Upper lobe of left lung (tissue), 6 donors: ENCODE measurements at regions not wholly inside any gene's neighbourhood (a gene's known extent, or its start where the extent isn't known, plus 50 kb on each side); places are given as distances from the start of the nearest gene placed in this dataset.

Source experiments
- ATAC-seq, 2 donors: fragments of 200-7000 bp; cut with Tn5 transposase; one replicate each; pipeline ENCODE4 v1.9.1; 2022; ENCODE audit warnings: mild to moderate bottlenecking in 2 of 2, moderate library complexity in 2 of 2; ENCODE audit not compliant: low FRiP score in 2 of 2
- DNase-seq, 2 donors: peaks; one replicate each; pipeline ENCODE4 v3.0.0-alpha.2; 2019 to 2020
- H3K27ac ChIP-seq, 4 donors: fragments of 200-600 bp; sonication (generic); one replicate each; pipeline ENCODE4 v1.5.1; 2016 to 2019
- H3K27me3 ChIP-seq, 4 donors: fragments of 200-600 bp; sonication (generic); one replicate each; pipeline ENCODE4 v1.5.1; 2017 to 2019
- H3K36me3 ChIP-seq, 4 donors: fragments of 200-600 bp; sonication (generic); one replicate each; pipeline ENCODE4 v1.5.1; 2016 to 2019
- H3K4me1 ChIP-seq, 4 donors: fragments of 200-600 bp; sonication (generic); one replicate each; pipeline ENCODE4 v1.5.1; 2018 to 2019
- H3K4me3 ChIP-seq, 4 donors: fragments of 200-600 bp; sonication (generic); one replicate each; pipeline ENCODE4 v1.5.1; 2017 to 2019; ENCODE audit warnings: mild to moderate bottlenecking in 2 of 4, moderate library complexity in 1 of 4
- H3K9me3 ChIP-seq, 4 donors: fragments of 200-600 bp; sonication (generic); one replicate each; pipeline ENCODE4 v1.5.1; 2018 to 2019
- EP300 ChIP-seq, 4 donors: sonication (generic); formaldehyde crosslinking; IDR thresholded peaks; one replicate each; pipeline ENCODE4 v1.5.1; 2017; ENCODE audit warnings: antibody characterized with exemption in 4 of 4, control low read depth in 2 of 4
- POLR2A ChIP-seq, 4 donors: fragments of 450-650 bp; IDR thresholded peaks; one replicate each; pipeline ENCODE4 v1.5.1; 2016 to 2017; ENCODE audit warnings: antibody characterized with exemption in 4 of 4, mild to moderate bottlenecking in 2 of 4
- POLR2AphosphoS5 ChIP-seq, 2 donors: sonication (generic); formaldehyde crosslinking; IDR thresholded peaks; one replicate each; pipeline ENCODE4 v1.5.1; 2017; ENCODE audit warnings: antibody characterized with exemption in 2 of 2
- WGBS, 2 donors: methylation state at CpG; one replicate each; pipeline ENCODE4 v1.1.5; 2017 to 2018; 5-methylcytosine and 5-hydroxymethylcytosine counted together
- TF ChIP-seq, protein P1 (sequence below), 6 experiments: fragments of 450-650 bp in 4 of 6; fragments of 200-600 bp in 2 of 6; sonication (generic) in 2 of 6; IDR thresholded peaks; one replicate each; pipeline ENCODE4 v1.5.1; 2016 to 2019; ENCODE audit warnings: antibody characterized with exemption in 6 of 6
- donor health status: DM: no; HTN: no; CAD: no; lungs with moderate emphysema.
- donor health status: DM: no; HTN: yes; CAD: no; lungs with severe emphysema.

- H3K27me3 ChIP-seq, result no peaks in the 10 kb centered on the region
- H3K9me3 ChIP-seq, result no peaks in the 10 kb centered on the region
- no peak for TF ChIP-seq POLR2A (IDR thresholded peaks at IDR 0.05)
- TF ChIP-seq, protein P1, sequence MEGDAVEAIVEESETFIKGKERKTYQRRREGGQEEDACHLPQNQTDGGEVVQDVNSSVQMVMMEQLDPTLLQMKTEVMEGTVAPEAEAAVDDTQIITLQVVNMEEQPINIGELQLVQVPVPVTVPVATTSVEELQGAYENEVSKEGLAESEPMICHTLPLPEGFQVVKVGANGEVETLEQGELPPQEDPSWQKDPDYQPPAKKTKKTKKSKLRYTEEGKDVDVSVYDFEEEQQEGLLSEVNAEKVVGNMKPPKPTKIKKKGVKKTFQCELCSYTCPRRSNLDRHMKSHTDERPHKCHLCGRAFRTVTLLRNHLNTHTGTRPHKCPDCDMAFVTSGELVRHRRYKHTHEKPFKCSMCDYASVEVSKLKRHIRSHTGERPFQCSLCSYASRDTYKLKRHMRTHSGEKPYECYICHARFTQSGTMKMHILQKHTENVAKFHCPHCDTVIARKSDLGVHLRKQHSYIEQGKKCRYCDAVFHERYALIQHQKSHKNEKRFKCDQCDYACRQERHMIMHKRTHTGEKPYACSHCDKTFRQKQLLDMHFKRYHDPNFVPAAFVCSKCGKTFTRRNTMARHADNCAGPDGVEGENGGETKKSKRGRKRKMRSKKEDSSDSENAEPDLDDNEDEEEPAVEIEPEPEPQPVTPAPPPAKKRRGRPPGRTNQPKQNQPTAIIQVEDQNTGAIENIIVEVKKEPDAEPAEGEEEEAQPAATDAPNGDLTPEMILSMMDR (IDR thresholded peaks at IDR 0.05), result no peak
- no peak for TF ChIP-seq POLR2AphosphoS5 (IDR thresholded peaks at IDR 0.05)
- TF ChIP-seq EP300 (IDR thresholded peaks at IDR 0.05), result no peak
- H3K27ac ChIP-seq, result no peak overlapping the region
- WGBS, 2 donors, result 89 to 92% methylated on average over 2 to 17 of the region's 19 CpGs
- no peaks in the 10 kb centered on the region for H3K36me3 ChIP-seq
- H3K4me3 ChIP-seq, result no peak overlapping the region
- no peaks in the 10 kb centered on the region for H3K4me1 ChIP-seq
- DNase-seq (no peak), ATAC-seq (no peak)
Measured at GRCh38 chr22:49091451-49091850, 736.2 kb downstream of the BRD1 start.

- no peaks in the 10 kb centered on the region for H3K36me3 ChIP-seq
- TF ChIP-seq POLR2AphosphoS5 (IDR thresholded peaks at IDR 0.05) (no peak), EP300 (IDR thresholded peaks at IDR 0.05) (no peak), POLR2A (IDR thresholded peaks at IDR 0.05) (no peak)
- TF ChIP-seq, protein P1 (IDR thresholded peaks at IDR 0.05), result no peak
- H3K4me1 ChIP-seq, result no peaks in the 10 kb centered on the region
- no peak overlapping the region for H3K27ac ChIP-seq
- H3K27me3 ChIP-seq, result no peaks in the 10 kb centered on the region
- no peak for ATAC-seq
- H3K4me3 ChIP-seq, result no peak overlapping the region
- H3K9me3 ChIP-seq, result no peaks in the 10 kb centered on the region
- 70 to 89% methylated on average over 10 of the region's 10 CpGs for WGBS, 2 donors
- no peak for DNase-seq
Measured at GRCh38 chr22:49090853-49091135, 736.9 kb downstream of the BRD1 start.

DNA sequence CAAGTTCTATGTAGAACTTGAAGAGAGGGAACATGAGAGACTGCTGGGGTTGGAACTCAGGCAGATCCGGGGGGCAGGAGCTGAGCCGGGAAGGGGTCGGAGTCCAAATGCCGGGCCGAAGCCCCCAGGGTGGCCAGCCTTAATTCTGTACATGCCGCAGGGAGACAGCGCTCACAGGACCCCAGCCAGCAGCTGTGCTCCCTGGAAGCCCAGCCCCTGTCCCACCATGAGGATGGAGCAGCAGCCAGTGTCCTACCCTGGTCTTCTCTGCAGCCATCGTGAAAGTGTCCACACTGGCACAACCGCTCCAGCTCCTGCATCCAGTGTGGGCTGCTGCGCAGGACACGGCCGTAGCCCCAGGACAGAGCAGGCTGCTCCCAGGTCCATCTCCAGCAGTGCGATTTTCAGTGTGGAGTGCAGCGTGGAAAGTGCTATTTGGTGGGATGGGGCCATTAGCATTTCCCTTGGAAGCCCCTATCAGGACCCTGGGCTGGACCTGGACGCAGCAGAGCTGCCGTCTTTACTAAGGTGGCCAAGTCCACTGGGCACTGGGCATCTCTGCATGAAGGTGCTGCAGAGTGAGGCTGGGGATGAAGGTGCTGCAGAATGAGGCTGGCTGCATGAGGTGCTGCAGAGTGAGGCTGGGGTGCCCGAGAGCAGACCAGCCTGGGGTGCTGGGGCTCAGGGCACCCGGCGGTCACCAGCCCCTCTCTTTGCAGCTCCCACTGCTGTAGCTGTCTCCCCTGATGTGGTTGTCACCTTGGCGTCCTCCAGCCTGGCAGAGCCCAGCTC lies 737.4 kb downstream of the BRD1 start:
- no peak for DNase-seq
- Histone ChIP-seq H3K36me3 (no peaks in the 10 kb centered on the region), H3K4me1 (no peaks in the 10 kb centered on the region), H3K9me3 (no peaks in the 10 kb centered on the region), H3K4me3 (no peak overlapping the region), H3K27me3 (no peaks in the 10 kb centered on the region), H3K27ac (no peak overlapping the region)
- WGBS, 2 donors, result 83 to 84% methylated on average over 9 to 20 of the region's 20 CpGs
- TF ChIP-seq EP300 (IDR thresholded peaks at IDR 0.05) (no peak), POLR2A (IDR thresholded peaks at IDR 0.05) (no peak), POLR2AphosphoS5 (IDR thresholded peaks at IDR 0.05) (no peak)
- TF ChIP-seq, protein P1 (IDR thresholded peaks at IDR 0.05), result no peak
- ATAC-seq, result no peak

- ATAC-seq (no peak), DNase-seq (no peak)
- Histone ChIP-seq H3K9me3 (no peaks in the 10 kb centered on the region), H3K27me3 (no peaks in the 10 kb centered on the region), H3K36me3 (no peaks in the 10 kb centered on the region), H3K27ac (no peak overlapping the region), H3K4me3 (no peak overlapping the region), H3K4me1 (no peaks in the 10 kb centered on the region)
- no peak for TF ChIP-seq POLR2A (IDR thresholded peaks at IDR 0.05)
- TF ChIP-seq, protein P1 (IDR thresholded peaks at IDR 0.05), result no peak
- no peak for TF ChIP-seq POLR2AphosphoS5 (IDR thresholded peaks at IDR 0.05)
- TF ChIP-seq EP300 (IDR thresholded peaks at IDR 0.05), result no peak
- WGBS, 2 donors, result 79 to 86% methylated on average over 20 to 30 of the region's 35 CpGs
Measured at GRCh38 chr22:49088801-49089791, 738.6 kb downstream of the BRD1 start.
